SHP77 (cell line): ENCODE measurements at regions not wholly inside any gene's neighbourhood (a gene's known extent, or its start where the extent isn't known, plus 50 kb on each side); places are given as distances from the start of the nearest gene placed in this dataset.
"Not testable (repeated sequence)": the region's sequence is repeated elsewhere in the genome, so short reads cannot be mapped to it uniquely, and the experiment has no call there.

Source experiments
- DNase-seq, 2 experiments: peaks; one replicate each; lab custom pipeline; 2025; lab: John Stamatoyannopoulos, UW

DNA sequence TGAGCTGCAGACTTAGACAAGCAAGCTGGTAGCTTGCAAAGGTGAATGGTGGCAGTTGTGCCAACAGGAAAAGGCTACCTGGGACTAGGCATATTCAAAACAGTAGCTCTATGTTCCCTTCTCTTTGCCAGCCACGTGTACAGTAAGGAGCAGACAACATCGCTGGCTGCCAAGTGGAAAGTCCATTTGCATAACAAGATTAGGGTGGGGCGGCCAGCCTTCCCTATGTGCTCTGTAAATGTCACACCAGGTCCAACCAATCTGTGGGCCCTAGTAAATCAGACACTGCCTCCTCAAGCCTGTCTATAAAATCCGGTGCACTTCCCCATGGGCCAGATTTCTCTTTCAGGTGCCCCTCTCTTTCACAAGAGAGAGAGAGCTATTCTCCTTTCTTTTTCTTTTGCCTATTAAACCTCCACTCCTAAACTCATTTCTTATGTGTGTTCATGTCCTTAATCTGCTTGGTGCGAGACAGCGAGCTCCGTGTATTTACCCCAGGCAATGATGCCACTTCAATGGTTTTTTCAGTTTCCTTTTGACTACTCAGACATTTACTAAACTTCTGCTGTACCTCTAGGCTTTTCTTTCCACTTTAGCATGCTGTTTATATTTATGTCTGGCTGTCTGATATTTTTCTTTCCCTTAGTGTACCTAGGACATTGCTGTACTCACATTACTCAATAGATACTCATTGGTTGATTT is 297.4 kb upstream of the GCFC2 start:
- DNase-seq, result no peak

DNA sequence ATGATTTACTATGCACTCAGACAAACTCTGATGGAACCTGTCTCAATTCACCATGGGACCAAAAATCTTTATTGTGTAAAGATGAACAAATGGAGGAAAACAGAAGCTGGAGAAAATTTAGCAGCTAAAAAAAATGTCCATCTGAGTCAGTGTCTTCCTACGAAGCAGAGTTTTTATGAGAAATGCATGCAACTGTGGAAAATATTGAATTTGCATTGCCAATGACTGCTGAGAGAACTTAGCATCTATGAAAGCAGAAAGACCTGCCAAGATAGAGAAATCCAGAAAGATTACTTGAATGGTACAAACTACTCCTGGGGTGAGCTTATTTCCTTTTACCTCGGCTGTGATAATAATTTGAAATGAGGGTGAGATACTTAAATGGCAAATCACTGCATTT is 289.7 kb upstream of the GCFC2 start:
- no peak for DNase-seq

DNA sequence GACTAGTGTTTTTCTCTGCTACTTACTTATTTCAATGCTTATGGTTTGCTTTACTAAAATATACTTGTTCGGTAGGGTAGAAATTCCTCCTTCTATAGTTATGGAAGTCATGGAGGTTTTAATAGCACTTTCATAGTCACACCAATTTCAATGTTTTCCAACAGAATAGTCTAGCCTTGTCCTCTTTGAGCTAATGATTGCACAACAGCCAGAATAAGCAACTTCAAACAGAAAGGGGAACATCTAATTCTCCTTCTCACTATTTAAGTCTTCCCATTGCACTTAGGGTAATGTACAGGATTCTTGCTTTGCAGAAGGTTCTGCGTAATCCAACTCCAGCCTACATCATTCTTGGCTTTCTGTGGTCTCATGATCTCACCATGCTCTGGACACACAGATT is 287.7 kb upstream of the GCFC2 start:
- no peak for DNase-seq

DNA sequence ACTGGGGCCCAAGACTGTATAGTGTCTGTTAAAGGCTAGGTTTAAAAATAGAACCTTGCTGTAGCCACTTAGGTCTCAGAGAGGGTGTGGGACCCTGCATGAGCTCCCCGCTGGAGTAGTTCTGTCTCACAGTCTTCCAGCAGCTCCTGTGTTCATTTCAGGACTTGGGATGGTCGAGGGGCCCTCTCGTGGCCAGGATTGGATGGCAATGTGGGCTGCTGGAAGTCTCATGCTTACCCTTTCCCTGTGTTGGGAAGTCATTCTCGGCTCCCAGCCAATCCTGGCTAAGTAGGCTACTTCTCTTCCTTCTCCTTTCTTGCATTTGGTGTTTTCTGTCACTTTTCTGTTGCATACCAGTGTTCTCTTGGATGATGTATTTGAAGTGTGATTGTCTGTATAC is 284.0 kb upstream of the GCFC2 start:
- no peak for DNase-seq

DNA sequence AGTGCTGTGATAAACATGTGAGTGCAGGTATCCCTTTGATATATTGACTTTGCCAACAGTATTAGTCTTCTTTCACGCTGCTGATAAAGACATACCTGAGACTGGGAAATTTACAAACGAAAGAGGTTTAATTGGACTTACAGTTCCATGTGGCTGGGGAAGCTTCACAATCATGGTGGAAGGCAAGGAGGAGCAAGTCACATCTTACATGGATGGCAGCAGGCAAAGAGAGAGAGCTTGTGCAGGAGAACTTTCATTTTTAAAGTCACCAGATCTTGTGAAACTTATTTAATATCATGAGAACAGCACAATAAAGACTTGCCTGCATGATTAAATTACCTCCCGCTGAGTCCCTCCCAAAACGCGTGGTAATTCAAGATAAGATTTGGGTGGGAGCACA is 277.9 kb upstream of the GCFC2 start:
- DNase-seq, result not testable (repeated sequence)

DNA sequence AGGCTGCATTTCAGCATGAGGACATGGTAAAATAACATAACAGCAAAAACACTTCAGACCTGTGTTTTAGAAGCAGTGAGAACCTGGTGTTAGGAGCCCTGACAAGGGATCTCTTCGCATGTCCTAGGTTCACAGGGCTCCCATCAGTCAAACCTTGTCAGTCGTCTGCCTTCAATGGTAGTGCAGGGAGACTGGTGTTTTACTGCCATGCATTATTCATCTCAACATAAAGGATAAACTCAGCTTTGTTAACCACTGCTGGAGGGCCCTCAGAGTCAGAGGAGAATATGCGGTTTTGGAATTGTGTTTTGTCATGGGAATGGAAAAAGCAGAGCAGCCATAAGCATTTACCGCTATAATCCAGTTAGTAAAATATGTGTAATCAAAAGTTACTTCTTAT is 275.9 kb upstream of the GCFC2 start:
- DNase-seq, result no peak

DNA sequence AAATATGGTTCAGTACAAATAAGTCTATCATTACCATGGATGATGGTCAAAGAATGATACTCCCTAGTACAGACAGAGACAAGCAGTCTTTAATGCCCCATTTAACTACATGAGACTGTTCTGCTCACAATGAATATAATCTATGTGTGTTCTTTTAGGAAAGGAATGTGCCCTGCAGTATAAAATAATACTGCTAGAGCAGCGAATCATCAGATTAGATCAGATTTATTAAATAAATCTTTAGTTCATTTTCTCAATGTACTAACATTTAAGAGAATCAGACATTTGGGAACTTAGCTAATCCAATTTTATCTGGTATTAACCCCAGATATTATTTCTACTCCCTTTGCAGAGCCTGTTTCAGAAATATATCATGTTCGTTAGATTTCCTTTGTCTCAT is 272.0 kb upstream of the GCFC2 start:
- DNase-seq, result no peak

DNA sequence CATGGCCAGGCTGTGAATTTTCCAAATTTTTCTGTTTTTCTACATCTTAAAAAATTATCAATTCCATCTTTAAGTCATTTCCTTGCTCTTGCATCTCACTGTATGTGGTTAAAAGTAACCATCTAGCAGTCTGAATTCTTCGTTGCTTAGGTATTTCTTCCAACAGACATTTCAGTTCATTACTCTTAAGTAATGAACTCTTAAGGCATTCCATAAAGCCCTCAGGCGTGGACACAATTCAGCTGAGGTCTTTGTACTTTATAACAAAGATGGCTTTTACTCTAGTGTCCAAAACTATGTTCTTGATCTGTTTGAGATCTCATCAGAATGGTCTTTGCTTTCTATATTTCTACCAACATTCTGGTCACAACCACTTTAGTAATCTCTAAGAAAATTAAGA is 253.9 kb upstream of the GCFC2 start:
- DNase-seq, result no peak

DNA sequence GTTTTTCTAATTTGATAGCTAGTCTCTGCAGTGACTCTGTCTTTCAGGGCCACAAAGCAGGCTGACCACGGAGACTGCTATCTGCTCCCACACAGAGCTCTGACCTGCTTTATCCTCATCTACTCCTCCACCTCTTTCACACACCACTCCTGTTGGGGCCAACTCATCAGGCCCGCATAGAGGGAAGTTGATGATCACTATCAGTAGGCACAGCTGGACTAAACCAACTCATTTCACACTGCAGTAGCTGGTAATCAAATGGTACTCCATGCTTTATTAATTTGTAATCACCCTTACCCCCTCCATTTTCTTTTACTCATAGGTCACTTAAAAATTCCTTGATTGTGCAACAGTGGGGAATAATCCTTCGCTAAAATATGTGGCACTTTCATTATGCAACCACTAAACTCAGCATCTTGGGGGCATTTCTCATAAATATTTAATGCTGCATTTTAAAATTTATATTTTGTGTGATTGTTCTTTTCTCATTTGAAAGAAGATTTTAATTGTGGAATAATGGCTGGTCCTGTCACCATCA is 249.8 kb upstream of the GCFC2 start:
- no peak for DNase-seq

DNA sequence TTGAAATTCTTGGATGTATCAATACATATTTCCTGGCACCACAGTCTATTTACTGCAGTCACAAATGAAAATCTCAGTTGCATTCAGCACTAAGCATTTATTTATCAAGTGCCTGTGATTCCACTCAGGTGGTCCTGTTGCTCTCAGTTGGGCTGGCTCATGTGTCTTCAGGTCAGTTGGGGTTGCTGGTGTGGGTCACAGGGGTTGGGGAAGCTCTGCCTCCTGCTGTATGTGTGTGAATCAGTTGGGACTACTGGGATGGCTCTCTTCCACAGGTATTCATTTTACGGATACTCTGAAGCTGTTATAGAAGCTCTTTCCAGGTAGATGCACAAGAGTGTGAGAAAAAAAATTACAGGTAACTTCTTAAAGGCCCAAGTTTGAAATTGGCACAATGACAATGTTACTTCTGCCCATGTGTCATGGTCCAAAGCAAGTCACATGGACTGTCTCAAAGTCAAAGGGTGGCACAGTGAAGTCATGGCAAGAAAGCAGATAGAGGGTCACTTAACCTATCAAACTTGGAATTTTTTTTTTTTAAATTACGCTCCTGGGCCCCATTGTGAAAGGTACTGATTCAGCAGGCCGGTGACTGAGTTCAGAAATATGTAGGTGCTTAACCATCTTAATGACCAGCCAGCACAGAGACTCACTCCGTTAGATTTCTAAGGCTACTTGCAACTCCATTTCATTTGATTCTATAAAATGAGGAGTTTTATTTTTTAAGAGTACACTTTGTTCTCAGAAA is 249.2 kb upstream of the GCFC2 start:
- DNase-seq, result no peak

DNA sequence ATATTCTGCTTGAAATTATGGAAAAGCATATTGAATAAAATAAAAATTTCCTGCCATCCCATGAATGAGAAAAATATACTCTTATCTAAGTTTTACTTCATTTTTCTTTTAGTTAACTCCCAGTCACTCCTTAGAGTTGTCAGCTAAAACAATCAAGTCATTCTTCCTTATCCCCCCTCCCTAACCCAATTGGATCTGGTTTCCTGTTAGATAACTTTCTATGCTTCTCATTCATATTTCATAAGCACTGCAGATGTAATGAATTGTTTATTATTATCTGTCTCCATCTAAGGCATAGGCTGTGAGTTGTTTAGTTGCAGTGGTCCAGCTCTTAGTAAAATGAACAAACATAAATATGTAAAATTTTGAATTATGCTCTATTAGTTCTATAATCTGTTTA is 244.0 kb upstream of the GCFC2 start:
- no peak for DNase-seq

DNA sequence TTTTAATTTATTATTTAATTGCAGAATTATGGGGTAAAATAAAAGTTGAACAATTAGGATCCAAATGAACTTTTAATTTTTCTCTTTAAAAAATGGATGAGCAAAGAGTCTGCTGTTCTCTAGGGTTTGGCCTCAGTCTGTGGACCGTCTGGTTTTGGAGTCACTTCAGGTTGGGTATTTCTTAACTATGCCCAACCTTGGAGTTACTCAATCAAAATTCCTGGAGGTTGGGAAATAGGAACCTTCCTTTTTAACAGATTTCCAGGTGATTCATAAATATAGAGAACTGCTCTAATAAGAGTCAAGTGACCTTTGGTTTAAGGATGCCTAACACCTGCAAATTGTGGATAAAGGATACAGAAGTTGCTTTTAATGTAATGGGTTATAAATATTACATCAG is 241.5 kb upstream of the GCFC2 start:
- no peak for DNase-seq

DNA sequence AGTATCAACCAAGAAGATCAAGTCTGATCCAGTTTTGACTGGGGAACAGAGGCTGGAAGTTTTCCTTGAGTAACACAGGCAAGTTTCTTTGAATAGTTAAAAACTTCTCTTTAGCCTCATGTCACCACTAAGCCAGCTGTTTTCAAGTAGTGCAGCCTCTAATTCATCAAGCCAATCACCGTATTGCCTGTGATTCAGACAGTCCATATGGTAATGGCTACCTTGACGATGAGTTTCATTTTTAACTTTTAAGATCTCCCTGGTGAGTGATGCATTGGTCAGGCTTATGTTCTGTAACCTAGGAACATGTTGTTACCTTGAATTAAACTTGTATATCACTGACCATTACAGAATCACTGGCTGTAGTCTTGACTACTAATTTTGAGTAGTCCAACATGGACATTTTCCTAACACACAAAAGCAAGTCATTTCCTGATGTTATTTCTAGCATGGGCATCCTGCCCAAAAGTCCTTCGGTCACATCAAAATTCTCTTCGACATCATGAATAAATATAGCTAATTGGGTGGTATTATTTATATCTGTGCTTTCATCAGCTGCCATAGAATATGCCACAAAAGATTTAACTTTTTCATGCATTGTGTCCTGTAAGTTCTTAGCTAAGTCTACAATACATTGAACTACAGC is 238.8 kb upstream of the GCFC2 start:
- no peak for DNase-seq

DNA sequence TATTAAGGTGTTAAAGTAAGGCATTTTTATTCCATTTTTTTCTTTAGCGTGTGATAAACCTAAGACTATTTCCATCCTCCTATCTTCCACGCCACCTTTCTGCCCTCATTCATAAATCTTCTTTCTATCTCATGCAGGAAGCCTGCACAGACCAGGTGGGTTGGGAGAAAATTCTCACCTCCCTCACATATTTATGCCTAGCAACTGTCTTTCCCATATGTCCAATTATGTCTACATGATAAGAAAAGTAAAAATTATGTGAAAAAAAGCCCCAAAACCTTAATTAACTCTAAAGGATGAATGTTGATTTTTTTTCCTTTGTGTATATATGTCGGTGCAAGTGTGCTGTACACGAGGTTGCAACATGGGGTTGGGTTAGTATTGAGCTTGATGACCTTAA is 225.6 kb upstream of the GCFC2 start:
- no peak for DNase-seq

DNA sequence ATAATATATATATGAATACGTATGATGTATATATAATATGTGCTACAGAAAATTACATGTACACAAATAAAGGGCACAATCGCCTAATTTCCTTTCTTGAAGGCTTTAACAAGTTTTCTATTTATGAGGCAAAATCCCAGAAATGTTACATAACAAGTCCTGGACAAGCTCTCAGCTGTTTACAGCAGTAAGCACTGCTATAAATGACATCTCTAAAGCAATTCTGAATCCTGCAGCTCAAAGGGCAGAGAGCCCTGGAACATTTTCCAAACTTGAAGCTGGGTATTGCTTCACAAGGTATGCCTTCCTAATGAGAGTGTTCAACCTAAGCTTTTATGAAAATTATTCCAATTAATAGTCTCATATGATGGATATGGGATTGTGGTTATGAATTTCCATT is 222.3 kb upstream of the GCFC2 start:
- DNase-seq, result no peak

DNA sequence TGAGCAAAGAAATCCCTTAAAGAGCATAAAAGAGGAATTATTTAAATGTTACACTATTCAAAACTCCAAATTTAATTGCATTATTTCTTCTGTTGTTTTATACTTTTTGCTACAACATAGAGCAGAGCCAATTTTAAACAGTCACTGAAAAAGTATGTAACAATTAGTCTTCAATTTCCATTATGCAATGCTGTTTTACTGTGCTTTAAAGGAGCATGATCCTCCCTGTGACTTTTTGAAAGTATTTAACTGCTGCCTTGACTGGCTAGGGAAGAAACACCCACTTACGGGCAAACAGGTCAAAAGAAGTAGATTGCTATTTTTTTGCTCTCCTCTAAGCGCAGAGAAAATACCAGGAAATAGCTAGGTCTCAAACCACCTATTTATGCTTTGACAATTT is 217.4 kb upstream of the GCFC2 start:
- DNase-seq, result no peak

DNA sequence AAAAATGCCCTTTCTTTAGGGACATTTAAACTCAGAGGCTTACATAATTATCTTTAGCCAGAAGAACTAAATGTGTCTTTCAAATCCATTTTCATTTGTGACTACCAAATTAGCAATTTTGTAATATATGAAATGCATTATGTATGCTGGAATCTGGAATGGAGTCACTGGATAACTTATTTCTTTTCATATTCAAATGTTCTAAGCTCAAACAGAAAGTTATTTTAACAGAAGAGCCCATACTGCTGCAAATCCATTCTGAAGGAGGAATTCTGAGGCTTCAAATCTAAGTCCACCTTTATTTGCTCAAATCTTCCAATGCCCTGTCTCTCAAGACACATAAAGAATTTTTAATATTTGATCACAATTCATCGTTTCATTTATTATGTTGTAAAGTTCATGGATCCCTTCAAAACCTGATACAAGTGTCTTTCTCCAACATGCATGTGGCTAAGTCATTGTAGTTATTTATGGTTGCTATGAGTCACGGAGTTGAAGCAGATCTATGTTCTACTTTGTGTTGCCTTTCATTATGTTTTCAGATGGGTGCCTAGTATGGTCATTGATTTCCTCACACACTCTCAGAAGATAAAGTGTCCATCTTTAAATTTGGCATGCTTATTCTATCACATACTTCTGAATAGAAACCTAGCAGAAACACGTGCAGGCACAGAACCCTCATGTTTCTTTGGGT is 214.8 kb upstream of the GCFC2 start:
- DNase-seq, result no peak

DNA sequence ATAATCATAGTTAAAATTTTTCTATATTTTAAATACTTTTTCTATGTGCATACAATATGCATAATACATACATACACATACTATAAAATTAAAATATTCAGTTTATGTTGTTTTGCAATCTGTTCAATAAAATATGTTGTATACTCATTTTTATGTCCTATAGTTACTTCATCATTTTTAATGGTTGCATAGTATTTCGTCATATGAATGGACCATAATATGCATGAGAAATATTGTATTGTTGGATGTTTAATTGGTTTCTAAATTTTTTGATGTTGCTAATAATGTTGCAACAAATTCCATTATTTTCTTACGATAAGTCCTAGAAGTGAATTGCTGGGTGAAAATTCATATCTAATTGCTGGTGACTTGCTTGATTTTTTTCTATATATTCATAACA is 211.5 kb upstream of the GCFC2 start:
- no peak for DNase-seq

DNA sequence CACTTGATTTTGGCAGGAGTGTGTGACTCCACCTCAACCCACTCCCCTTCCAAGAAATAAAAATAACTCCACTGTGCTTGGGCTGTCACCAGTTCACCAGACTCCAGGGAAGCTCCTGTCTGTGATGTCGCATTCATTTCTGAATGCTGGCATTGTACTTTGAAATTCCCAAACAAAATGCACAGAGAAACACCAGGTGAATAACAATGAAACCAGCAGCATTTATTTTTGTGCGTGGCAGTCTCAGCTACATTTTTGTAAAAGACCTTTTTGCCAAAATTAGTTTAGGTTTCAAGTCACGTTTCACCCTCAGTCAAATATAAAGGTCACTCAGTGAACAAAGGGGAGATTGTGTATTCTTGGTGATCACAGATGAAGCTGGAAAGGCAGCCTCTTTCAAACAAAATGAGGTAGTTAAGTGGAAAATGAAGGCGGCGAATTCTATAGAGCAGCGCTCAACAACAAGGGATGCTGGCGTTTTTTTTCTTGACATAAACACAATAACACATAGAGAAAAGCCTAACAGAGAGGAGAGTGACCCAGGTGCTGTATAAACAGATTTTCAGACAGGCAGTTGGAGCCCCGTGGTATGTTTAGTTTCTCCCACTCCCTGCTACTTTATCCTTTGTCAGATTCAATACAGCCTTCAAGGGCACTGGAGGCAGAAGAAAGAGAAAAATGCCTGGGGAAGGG is 210.3 kb upstream of the GCFC2 start:
- no peak for DNase-seq

DNA sequence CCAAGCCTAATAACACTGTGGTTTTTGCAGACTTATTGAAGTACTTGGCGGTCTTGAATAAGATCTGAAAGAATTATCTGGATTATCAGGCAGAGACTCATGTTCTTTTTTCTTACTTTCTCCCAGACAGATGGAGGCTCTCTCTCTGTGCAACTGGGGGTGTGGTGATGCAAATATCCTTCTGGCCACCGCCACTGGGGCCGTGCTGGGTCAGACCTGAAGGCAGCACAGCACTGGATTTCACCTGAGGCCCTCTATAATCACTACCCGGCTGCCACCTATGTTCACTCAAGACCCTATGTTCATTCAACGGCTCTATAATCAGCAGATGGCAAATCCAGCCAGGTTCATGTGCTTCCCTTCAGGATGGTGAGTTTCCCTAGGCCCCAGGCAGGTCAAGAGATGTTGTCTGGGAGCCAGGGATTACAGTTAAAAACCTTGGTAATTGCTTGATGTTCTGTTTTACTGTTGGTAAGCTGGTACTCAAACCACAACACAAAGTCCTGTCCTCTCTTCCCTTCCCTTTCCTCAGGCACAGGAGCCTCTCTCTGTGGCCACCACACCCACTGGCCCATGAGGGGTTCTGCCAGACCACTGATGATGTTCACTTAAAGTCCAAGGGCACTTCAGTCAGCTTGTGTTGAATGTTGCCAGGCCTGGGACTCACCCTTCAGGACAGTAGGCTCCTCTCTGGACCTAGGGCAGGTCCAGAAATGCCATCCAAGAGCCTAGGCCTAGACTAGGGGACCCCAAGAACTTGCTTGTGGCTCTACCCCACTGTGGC is 205.3 kb upstream of the GCFC2 start:
- DNase-seq, result no peak

DNA sequence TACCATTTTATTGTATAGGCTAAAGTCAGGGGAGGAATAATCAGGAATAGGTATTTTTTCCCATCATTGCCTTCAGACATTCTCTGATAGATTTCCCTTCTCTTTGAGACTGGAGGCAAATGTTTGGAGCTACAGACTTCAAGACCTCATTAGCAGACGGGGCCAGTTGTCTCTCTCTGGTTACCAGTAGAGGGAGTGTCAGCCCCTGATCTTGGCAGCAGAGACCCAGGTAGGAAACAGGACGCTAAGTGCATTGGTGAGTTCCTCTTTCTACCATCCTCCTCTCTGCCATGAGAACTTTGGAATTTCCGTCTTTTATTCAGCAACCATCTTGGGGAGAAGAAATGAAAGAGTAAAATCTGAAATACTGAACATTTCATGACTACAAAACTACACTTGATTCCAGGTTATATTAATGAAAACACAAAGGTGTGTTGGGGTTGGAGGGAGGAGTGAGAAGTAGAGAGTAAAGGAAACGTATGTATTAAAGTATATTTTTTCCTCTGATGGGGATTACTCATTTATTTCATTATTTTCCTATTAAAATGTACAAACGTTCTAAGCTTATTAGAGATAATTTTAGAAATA is 186.2 kb upstream of the GCFC2 start:
- peak; percentile 3 to 46 for DNase-seq
